Heart left ventricle (tissue), 16 donors: ENCODE measurements at regions not wholly inside any gene's neighbourhood (a gene's known extent, or its start where the extent isn't known, plus 50 kb on each side); places are given as distances from the start of the nearest gene placed in this dataset.
A peak's percentile ranks its signal among the peaks of the same experiment; 100 is the strongest.

ENCODE experiments used
- ATAC-seq, 4 donors: fragments of 200-7000 bp; cut with Tn5 transposase; one replicate each; pipeline ENCODE4 v1.9.1; 2020 to 2022; ENCODE audit warnings: moderate library complexity in 4 of 4, mild to moderate bottlenecking in 3 of 4, moderate number of reproducible peaks in 1 of 4
- DNase-seq, 5 donors: peaks; one replicate each; pipeline ENCODE4 v3.0.0-alpha.2; 2020
- H3K27ac ChIP-seq, 12 donors: fragments of 200-600 bp; sonication (generic) in 4 of 12; one replicate each; pipeline versions ENCODE4 v1.5.0 to v1.8.0; 2016 to 2022; ENCODE audit warnings: mild to moderate bottlenecking in 2 of 12
- H3K27me3 ChIP-seq, 9 donors: fragments of 200-600 bp; sonication (generic) in 2 of 9; one replicate each; pipeline versions ENCODE4 v1.5.1 to v1.8.0; 2016 to 2022; ENCODE audit warnings: mild to moderate bottlenecking in 3 of 9
- H3K36me3 ChIP-seq, 9 donors: fragments of 200-600 bp; sonication (generic) in 2 of 9; one replicate each; pipeline versions ENCODE4 v1.5.0 to v1.8.0; 2018 to 2022; ENCODE audit warnings: mild to moderate bottlenecking in 2 of 9
- H3K4me1 ChIP-seq, 12 donors: fragments of 200-600 bp; sonication (generic) in 4 of 12; one replicate each; pipeline versions ENCODE4 v1.5.0 to v1.8.0; 2016 to 2022; ENCODE audit warnings: mild to moderate bottlenecking in 3 of 12
- H3K4me3 ChIP-seq, 12 donors: fragments of 200-600 bp; sonication (generic) in 4 of 12; one replicate each; pipeline versions ENCODE4 v1.5.0 to v1.8.0; 2017 to 2022; ENCODE audit warnings: mild to moderate bottlenecking in 9 of 12, moderate library complexity in 4 of 12
- H3K9me3 ChIP-seq, 12 donors: fragments of 200-600 bp; sonication (generic) in 4 of 12; one replicate each; pipeline versions ENCODE4 v1.5.0 to v1.8.0; 2016 to 2022; ENCODE audit warnings: mild to moderate bottlenecking in 1 of 12
- POLR2A ChIP-seq, 2 donors: fragments of 450-650 bp; IDR thresholded peaks; one replicate each; pipeline ENCODE4 v1.6.1; 2017; ENCODE audit warnings: antibody characterized with exemption in 2 of 2, mild to moderate bottlenecking in 2 of 2, moderate library complexity in 2 of 2
- WGBS, 4 donors: extraction: QIAGEN DNeasy Blood & Tissue Kit in 2 of 4; methylation state at CpG; one replicate each; pipeline versions ENCODE4 v1.1.5 to v1.1.7; 2013 to 2018; 5-methylcytosine and 5-hydroxymethylcytosine counted together
- intact Hi-C, 10 donors: fragments of 100-400 bp; cut with DNase I; formaldehyde crosslinking; loops; one replicate each; pipeline versions ENCODE4 v1.11.1 to v1.14.2; 2022
- TF ChIP-seq, protein P1 (sequence below), 12 donors: fragments of 200-600 bp; sonication (generic) in 4 of 12; IDR thresholded peaks; one replicate each; pipeline versions ENCODE4 v1.5.0 to v1.8.0; 2018 to 2022; ENCODE audit warnings: antibody characterized with exemption in 12 of 12, mild to moderate bottlenecking in 5 of 12
- donor health status: ischemic (EF 13 %, LVEDD 7.1; RV severe dilation, severe dysfunction).
- donor health status: healthy with polysubstance abuse.
- donor health status: DM: no; HTN: yes; CAD: no.
- donor health status: DM: no; HTN: no; CAD: no.
- donor health status: ischemic (EF 25% LVEDD 6.9; RV normal size, moderate dysfunction).
- donor health status: ischemic (EF 25% LVEDD 5.7; RV mildly dilated, moderate dysfunction).
- donor health status: healthy.
- donor health status: DM: yes; HTN: yes; CAD: no.
- donor health status: ischemic (EF 35%, LVEDD 5.7; RV mildly dilated, moderate dysfunction).
- donor health status: nonischemic (EF 11% LVEDD 7.7; RV severe dilation, severe dysfunction).
- donor health status: DM: yes; HTN: yes; CAD: no.
- donor health status: PGD.
- donor health status: ischemic (EF 29% LVEDD 5.4; RV normal size, mild dysfunction).
- donor health status: nonischemic (EF 23%, LVEDD 6.1; RV moderate dilation, normal function).

- Histone ChIP-seq H3K36me3 (no peaks in the 10 kb centered on the region), H3K27me3 (no peaks in the 10 kb centered on the region), H3K9me3 (no peaks in the 10 kb centered on the region), H3K27ac (no peak overlapping the region), H3K4me1 (no peaks in the 10 kb centered on the region), H3K4me3 (no peak overlapping the region)
- intact Hi-C loops, result no loop called here
- TF ChIP-seq, protein P1, sequence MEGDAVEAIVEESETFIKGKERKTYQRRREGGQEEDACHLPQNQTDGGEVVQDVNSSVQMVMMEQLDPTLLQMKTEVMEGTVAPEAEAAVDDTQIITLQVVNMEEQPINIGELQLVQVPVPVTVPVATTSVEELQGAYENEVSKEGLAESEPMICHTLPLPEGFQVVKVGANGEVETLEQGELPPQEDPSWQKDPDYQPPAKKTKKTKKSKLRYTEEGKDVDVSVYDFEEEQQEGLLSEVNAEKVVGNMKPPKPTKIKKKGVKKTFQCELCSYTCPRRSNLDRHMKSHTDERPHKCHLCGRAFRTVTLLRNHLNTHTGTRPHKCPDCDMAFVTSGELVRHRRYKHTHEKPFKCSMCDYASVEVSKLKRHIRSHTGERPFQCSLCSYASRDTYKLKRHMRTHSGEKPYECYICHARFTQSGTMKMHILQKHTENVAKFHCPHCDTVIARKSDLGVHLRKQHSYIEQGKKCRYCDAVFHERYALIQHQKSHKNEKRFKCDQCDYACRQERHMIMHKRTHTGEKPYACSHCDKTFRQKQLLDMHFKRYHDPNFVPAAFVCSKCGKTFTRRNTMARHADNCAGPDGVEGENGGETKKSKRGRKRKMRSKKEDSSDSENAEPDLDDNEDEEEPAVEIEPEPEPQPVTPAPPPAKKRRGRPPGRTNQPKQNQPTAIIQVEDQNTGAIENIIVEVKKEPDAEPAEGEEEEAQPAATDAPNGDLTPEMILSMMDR (IDR thresholded peaks at IDR 0.05), result no peak
- TF ChIP-seq POLR2A (IDR thresholded peaks at IDR 0.05), result no peak
- 88 to 90% (median 90%) methylated on average over 3 of the region's 3 CpGs for WGBS, 4 donors
- DNase-seq (no peak), ATAC-seq (no peak)
Observed at GRCh38 chr3:117708601-117709000, 999.0 kb downstream of the TUSC7 start.

- intact Hi-C loops, result no loop called here
- TF ChIP-seq, protein P1 (IDR thresholded peaks at IDR 0.05), result no peak
- TF ChIP-seq POLR2A (IDR thresholded peaks at IDR 0.05), result no peak
- Histone ChIP-seq H3K27me3 (no peaks in the 10 kb centered on the region), H3K27ac (no peak overlapping the region), H3K9me3 (no peaks in the 10 kb centered on the region), H3K36me3 (no peaks in the 10 kb centered on the region), H3K4me3 (no peak overlapping the region), H3K4me1 (no peaks in the 10 kb centered on the region)
- DNase-seq (no peak), ATAC-seq (no peak)
- WGBS, 4 donors, result 80 to 88% (median 86%) methylated on average over 2 of the region's 2 CpGs
Observed at GRCh38 chr3:117709108-117709507, 999.5 kb downstream of the TUSC7 start.

DNA sequence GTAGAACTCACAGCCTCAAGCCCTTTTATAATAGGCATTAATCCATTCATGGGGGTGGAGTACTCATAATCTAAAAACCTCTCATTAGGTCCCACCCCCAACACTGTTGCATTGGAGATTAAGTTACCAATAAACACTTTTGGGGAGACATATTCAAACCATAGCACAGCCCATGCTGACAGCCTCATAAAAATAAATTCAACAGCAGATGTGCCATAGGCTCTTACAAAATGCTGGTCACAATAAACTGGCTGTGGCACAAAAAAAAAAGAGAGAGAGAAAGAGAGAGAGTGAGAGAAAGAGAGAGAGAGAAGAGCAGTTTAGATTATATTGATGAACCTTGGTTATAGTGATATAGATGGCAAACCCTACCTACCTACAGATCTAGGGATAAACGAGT is 1000.9 kb downstream of the TUSC7 start:
- H3K4me1 ChIP-seq, result no peaks in the 10 kb centered on the region
- H3K36me3 ChIP-seq, result no peaks in the 10 kb centered on the region
- ATAC-seq (no peak), DNase-seq (no peak)
- TF ChIP-seq POLR2A (IDR thresholded peaks at IDR 0.05), result no peak
- TF ChIP-seq, protein P1 (IDR thresholded peaks at IDR 0.05), result no peak
- 58 to 85% (median 69%) methylated on average over 1 of the region's 1 CpG for WGBS, 4 donors
- intact Hi-C loops, result loop anchor here in 2 of 10 donors (10.0 kb wide), 3 partner anchors 696 to 936 kb away; no protein-coding TSS in a partner anchor
- no peak overlapping the region for H3K27ac ChIP-seq
- H3K4me3 ChIP-seq, result no peak overlapping the region
- H3K9me3 ChIP-seq, result no peaks in the 10 kb centered on the region
- H3K27me3 ChIP-seq, result no peaks in the 10 kb centered on the region

- H3K36me3 ChIP-seq, result no peaks in the 10 kb centered on the region
- H3K27ac ChIP-seq, result no peak overlapping the region
- DNase-seq (no peak), ATAC-seq (no peak)
- no peaks in the 10 kb centered on the region for H3K4me1 ChIP-seq
- TF ChIP-seq, protein P1 (IDR thresholded peaks at IDR 0.05), result peak; percentile 39 to 74 (median 64)
- no peak for TF ChIP-seq POLR2A (IDR thresholded peaks at IDR 0.05)
- H3K9me3 ChIP-seq, result no peaks in the 10 kb centered on the region
- H3K4me3 ChIP-seq, result no peak overlapping the region
- intact Hi-C loops, result loop anchor here in 5 of 10 donors (5.0 to 10.0 kb wide), 4 partner anchors 705 to 947 kb away; no protein-coding TSS in a partner anchor
- peaks cover 0 to 5% (median 0%) of the 10 kb centered on the region in 9 donors for H3K27me3 ChIP-seq
- 38 to 47% (median 44%) methylated on average over 2 of the region's 2 CpGs for WGBS, 4 donors
Observed at GRCh38 chr3:117719316-117719926, 1009.8 kb downstream of the TUSC7 start.
